ENCODE measurements at regions not wholly inside any gene's neighbourhood (a gene's known extent, or its start where the extent isn't known, plus 50 kb on each side); places are given as distances from the start of the nearest gene placed in this dataset.

- TF ChIP-seq, protein P1, sequence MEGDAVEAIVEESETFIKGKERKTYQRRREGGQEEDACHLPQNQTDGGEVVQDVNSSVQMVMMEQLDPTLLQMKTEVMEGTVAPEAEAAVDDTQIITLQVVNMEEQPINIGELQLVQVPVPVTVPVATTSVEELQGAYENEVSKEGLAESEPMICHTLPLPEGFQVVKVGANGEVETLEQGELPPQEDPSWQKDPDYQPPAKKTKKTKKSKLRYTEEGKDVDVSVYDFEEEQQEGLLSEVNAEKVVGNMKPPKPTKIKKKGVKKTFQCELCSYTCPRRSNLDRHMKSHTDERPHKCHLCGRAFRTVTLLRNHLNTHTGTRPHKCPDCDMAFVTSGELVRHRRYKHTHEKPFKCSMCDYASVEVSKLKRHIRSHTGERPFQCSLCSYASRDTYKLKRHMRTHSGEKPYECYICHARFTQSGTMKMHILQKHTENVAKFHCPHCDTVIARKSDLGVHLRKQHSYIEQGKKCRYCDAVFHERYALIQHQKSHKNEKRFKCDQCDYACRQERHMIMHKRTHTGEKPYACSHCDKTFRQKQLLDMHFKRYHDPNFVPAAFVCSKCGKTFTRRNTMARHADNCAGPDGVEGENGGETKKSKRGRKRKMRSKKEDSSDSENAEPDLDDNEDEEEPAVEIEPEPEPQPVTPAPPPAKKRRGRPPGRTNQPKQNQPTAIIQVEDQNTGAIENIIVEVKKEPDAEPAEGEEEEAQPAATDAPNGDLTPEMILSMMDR (optimal IDR thresholded peaks at IDR 0.05 in 1 of 3, IDR thresholded peaks at IDR 0.05 in 1 of 3, conservative IDR thresholded peaks at IDR 0.05 in 1 of 3; ENCODE audit: extremely low read depth in 1 of 3, insufficient read depth in 2 of 3, low read length in 3 of 3) = no peak
- no peak for TF ChIP-seq EZH2 (IDR thresholded peaks at IDR 0.05; ENCODE audit: low read length)
Observed at GRCh38 chr10:20521186-20521585, 375.9 kb downstream of the NEBL start.

Measured in keratinocyte (primary cell).